Adipocyte (in vitro differentiated cells): ENCODE measurements at regions not wholly inside any gene's neighbourhood (a gene's known extent, or its start where the extent isn't known, plus 50 kb on each side); places are given as distances from the start of the nearest gene placed in this dataset.

Experiments used
- DNase-seq: peaks from one replicate; pipeline ENCODE4 v3.0.0-alpha.2; 2015; ENCODE audit warnings: low read depth
- H3K27me3 ChIP-seq: replicated peaks from 2 replicates; pipeline ENCODE4 v1.7.0; 2013; ENCODE audit warnings: mild to moderate bottlenecking, low read length, moderate library complexity; ENCODE audit not compliant: control insufficient read depth, insufficient read depth
- H3K36me3 ChIP-seq: 2 replicates; pipeline ENCODE4 v1.7.0; 2013; ENCODE audit warnings: low read length, mild to moderate bottlenecking, moderate library complexity; ENCODE audit not compliant: control insufficient read depth, insufficient read depth, severe bottlenecking
- H3K4me1 ChIP-seq: 2 replicates; pipeline ENCODE4 v1.7.0; 2013; ENCODE audit warnings: mild to moderate bottlenecking, low read length, moderate library complexity; ENCODE audit not compliant: control insufficient read depth, insufficient read depth
- H3K4me3 ChIP-seq: 2 replicates; pipeline ENCODE4 v1.7.0; 2013; ENCODE audit warnings: mild to moderate bottlenecking, low read length, moderate library complexity
- H3K9ac ChIP-seq: 2 replicates; pipeline ENCODE4 v1.7.0; 2013; ENCODE audit warnings: mild to moderate bottlenecking, low read length, moderate library complexity
- H3K9me3 ChIP-seq: 2 replicates; pipeline ENCODE4 v1.7.0; 2013; ENCODE audit warnings: mild to moderate bottlenecking, low read length, moderate library complexity; ENCODE audit not compliant: control insufficient read depth

DNA sequence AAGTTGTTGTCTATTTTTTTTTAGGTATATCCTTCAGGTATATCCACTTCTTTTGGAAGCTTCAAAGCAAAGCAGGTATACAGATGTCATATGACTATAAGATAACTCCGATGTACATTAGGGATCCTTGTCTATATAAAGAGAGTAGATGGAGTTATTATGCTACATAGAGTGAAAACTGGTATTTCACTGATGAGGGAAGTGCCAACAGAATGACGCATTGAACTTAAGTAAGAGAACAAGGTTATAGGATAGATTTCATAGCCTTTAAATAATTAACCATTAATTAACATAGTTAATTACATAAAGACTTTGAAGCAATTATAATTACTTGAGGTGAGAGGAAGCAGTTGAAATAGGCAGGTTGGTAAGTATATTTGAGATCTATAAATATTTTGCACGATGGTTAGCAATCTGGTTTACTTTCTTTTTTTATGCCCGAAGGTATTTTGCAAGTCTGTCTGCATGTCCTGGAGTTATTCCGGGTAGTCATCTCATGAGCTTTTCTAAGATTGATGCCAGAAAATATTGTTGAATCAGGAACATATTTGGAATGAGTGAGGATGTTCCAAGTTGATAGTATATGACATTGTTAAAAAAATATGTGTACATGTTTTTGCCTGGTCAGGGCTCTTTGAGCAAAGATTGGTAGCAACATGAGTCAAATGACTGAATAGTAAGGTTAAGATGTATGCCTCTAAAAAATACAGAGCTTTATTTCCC lies 299.5 kb upstream of the KCNMB2 start:
- H3K9ac ChIP-seq = peak overlapping the region; percentile 62
- H3K4me3 ChIP-seq = peak overlapping the region; percentile 78
- H3K4me1 ChIP-seq = peaks cover 23% of the 10 kb centered on the region
- H3K27me3 ChIP-seq = no peaks in the 10 kb centered on the region
- peak; percentile 65 for DNase-seq
- H3K9me3 ChIP-seq = no peaks in the 10 kb centered on the region
- H3K36me3 ChIP-seq = no peaks in the 10 kb centered on the region

DNA sequence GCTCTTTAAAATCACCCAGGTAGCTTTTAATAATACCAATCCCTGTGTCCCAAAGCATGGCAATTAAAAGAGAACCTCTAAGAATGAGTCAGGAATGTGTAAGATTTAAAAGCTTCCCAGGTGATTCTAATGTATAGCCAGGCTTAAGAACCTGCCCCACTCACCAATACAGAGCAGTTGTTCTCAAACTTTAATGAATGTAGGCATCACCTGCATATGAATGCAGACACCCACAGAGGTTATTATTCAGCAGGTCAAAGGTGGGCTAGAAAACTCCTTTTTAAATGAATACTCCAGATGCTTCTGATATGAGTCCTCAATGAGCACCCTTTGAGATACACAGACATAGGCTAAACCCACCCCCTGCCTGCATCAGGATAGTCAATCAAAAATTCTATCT lies 298.1 kb upstream of the KCNMB2 start:
- Histone ChIP-seq H3K4me1 (peaks cover 23% of the 10 kb centered on the region), H3K27me3 (no peaks in the 10 kb centered on the region), H3K36me3 (no peaks in the 10 kb centered on the region), H3K9ac (no peak overlapping the region), H3K9me3 (no peaks in the 10 kb centered on the region), H3K4me3 (no peak overlapping the region)
- no peak for DNase-seq

DNA sequence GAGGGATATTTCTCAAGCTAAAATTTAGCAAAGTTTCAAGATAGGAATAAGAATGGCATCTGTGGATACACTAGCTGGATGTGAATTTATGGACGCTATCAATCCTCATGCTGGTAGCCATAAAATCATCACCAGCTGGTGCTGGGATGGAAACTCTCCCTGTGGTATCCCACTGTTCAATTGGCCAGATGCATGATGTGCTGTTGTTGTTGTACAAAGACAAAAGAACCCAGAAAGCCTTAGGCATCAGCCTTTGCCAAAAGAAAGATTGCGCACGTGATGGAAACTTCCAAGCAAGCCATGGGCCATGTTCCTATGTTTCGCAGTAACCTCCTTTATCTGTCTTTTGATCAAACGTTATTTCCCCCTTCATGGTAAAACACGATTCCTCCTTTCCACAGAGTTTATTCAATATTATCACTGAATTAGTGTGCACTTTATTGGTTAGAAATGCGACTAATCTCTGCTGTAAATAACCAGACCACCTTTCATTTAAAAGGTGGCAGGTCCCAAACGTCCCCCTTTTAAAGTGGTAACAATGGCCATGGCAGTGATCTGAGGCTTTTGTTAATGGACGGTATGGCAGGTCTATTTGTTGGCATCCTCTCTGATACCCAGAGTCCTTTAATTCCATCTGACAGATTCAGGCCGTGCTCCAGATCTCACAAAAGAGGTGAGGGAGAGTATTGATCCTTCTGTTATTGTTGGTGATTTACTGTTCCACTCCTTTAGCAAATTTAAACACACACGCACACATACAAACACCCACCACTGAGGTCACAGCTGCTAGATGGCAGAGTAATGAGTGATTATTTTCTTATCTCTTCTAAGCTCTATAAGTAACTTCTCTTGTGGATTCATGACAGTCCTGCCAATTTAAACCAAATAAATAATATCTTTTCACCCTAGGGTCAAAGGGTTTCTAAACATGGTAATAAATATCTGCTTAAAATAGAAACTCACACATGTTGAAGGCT lies 291.2 kb upstream of the KCNMB2 start:
- H3K4me3 ChIP-seq = no peak overlapping the region
- no peaks in the 10 kb centered on the region for H3K9me3 ChIP-seq
- no peaks in the 10 kb centered on the region for H3K27me3 ChIP-seq
- H3K9ac ChIP-seq = no peak overlapping the region
- H3K36me3 ChIP-seq = no peaks in the 10 kb centered on the region
- DNase-seq = no peak
- no peaks in the 10 kb centered on the region for H3K4me1 ChIP-seq

DNA sequence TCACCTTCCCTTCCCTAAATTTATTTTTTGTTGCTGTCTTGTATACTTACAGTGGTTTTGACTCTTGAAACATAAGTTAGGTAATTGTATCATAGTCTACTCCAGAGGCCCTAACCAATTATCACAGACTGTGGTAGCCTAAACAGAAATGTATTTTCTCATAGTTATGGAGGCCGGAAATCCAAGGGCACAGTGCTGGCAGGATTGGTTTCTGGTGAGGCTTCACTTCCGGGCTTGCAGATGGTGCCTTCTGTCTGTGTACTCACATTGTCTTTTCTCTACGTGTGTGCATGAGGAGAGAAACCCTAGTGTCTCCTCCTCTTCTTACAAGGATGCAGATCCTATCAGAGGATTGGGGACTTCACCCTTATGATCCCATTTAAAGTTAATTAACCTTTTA lies 290.2 kb upstream of the KCNMB2 start:
- peaks cover under 1% of the 10 kb centered on the region for H3K9me3 ChIP-seq
- no peaks in the 10 kb centered on the region for H3K36me3 ChIP-seq
- no peak for DNase-seq
- no peaks in the 10 kb centered on the region for H3K27me3 ChIP-seq
- no peak overlapping the region for H3K9ac ChIP-seq
- H3K4me1 ChIP-seq = no peaks in the 10 kb centered on the region
- no peak overlapping the region for H3K4me3 ChIP-seq

DNA sequence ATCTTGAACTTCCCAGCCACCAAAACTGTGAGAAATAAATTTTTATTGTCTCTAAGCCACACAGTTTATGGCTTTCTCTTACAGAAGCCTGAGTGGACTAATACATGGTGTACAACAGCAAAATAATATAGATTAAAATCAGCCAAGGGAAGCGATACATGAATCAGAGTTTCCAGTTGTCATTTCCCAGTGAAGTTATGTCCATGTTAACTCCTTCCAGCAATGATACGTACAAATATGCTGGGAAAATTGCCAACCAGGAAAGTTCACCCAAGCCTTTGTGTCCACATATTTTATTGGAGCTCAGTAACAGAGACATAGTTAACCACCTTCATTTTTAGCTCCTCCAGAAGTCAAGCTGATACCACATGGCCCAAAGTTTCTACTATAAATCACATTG lies 280.9 kb upstream of the KCNMB2 start:
- H3K9ac ChIP-seq = no peak overlapping the region
- H3K36me3 ChIP-seq = no peaks in the 10 kb centered on the region

DNA sequence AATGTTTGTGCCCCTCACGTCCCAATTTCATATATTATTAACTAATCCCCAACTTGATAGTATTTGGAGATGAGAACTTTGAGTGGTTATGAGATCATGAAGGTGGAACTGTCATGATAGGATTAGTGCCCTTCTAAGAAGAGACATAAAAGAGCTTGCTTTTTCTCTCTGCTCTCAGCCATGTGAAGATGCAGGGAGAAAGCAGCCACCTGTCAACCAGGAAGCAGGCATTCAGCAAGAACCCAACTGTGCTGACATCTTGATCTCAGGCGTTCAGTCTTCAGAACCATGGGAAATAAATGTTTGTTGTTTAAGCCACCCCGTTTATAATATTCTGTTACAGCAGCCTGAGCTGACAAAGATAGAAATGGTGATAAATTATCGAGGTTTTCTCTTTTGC lies 278.7 kb upstream of the KCNMB2 start:
- no peaks in the 10 kb centered on the region for H3K27me3 ChIP-seq
- H3K9ac ChIP-seq = no peak overlapping the region
- no peaks in the 10 kb centered on the region for H3K9me3 ChIP-seq
- DNase-seq = no peak
- peaks cover 8% of the 10 kb centered on the region for H3K4me1 ChIP-seq
- no peaks in the 10 kb centered on the region for H3K36me3 ChIP-seq
- no peak overlapping the region for H3K4me3 ChIP-seq

More for the DNA sequence above, 280.9 kb upstream of the KCNMB2 start:
- H3K4me3 ChIP-seq = no peak overlapping the region
- no peaks in the 10 kb centered on the region for H3K4me1 ChIP-seq
- no peaks in the 10 kb centered on the region for H3K27me3 ChIP-seq
- DNase-seq = no peak
- peaks cover 2% of the 10 kb centered on the region for H3K9me3 ChIP-seq

DNA sequence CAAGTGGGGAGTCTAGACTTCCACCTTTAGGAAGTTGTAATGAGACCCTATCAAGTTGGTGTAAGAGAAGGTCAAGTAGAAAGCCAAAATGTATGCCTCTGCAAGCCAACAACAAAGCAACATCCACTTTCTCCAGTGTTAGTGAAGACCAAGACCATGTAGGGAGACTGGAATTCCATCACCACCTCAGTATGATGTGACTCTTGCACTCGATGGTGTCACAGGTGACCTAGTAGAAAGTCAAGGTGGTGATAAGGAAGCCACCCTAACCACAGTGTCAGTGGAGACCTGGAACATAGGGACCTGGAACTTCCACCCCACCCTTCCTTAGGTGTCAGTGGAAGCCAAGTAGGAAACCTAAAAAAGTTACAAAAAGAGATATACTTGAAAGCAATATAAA lies 278.1 kb upstream of the KCNMB2 start:
- H3K27me3 ChIP-seq = no peaks in the 10 kb centered on the region
- H3K36me3 ChIP-seq = no peaks in the 10 kb centered on the region
- H3K4me3 ChIP-seq = no peak overlapping the region
- H3K9ac ChIP-seq = no peak overlapping the region
- H3K9me3 ChIP-seq = no peaks in the 10 kb centered on the region
- no peak for DNase-seq
- H3K4me1 ChIP-seq = peaks cover 8% of the 10 kb centered on the region

DNA sequence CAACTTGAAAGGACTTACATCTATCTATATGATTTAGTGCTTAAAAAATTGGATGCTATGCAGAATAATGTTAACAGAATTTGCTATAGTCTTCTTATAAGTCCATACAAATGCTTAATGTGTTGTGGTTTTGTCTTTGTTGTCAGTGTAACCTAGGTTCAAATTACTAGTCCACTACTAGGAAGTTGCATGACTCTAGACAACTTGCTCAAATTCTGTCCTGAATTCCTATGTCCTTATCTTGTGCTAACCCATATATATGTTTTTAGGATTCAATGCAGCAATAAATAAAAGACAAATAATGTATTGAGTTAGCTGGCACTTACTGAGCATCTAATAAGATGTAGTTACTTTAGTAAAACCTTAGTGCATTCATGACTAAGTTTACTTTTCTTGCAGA lies 276.5 kb upstream of the KCNMB2 start:
- no peak overlapping the region for H3K9ac ChIP-seq
- H3K36me3 ChIP-seq = no peaks in the 10 kb centered on the region
- H3K4me1 ChIP-seq = peaks cover 8% of the 10 kb centered on the region
- H3K27me3 ChIP-seq = no peaks in the 10 kb centered on the region
- H3K9me3 ChIP-seq = no peaks in the 10 kb centered on the region
- no peak overlapping the region for H3K4me3 ChIP-seq
- no peak for DNase-seq

DNA sequence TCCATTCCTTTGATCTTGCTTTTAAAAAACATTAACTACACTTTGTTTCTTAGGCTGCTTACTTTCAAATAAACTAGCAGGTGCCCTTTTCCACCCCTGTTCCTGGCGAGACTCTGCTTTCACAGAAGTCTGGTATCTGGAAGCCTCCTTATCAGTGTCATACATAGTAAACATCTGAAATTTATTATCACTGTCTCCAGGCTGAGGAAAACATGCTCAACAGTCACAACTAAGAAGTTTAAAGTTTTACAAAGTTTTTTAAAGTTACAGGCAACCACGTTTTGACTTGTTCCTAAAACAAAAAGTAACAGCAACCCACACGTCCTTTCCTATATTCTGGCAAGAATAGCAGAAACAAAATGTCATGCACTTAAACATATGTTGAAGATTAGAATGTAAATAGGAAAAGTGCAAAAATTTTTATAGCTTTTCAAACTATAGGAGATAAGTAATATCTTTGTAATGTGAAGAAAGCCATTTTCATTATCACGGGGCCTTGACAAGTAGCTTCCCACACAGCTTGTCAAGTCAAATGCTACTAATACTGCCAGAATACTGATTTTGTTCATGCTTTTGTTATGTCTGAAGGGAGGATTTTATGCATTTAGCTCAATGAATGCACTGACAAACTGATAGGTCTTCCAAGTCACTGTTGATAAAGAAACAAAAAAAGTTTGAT lies 275.2 kb upstream of the KCNMB2 start:
- H3K9ac ChIP-seq = peak overlapping the region; percentile 33
- peaks cover 8% of the 10 kb centered on the region for H3K4me1 ChIP-seq
- H3K9me3 ChIP-seq = no peaks in the 10 kb centered on the region
- peak; percentile 11 for DNase-seq
- no peaks in the 10 kb centered on the region for H3K27me3 ChIP-seq
- no peaks in the 10 kb centered on the region for H3K36me3 ChIP-seq
- peak overlapping the region; percentile 6 for H3K4me3 ChIP-seq

DNA sequence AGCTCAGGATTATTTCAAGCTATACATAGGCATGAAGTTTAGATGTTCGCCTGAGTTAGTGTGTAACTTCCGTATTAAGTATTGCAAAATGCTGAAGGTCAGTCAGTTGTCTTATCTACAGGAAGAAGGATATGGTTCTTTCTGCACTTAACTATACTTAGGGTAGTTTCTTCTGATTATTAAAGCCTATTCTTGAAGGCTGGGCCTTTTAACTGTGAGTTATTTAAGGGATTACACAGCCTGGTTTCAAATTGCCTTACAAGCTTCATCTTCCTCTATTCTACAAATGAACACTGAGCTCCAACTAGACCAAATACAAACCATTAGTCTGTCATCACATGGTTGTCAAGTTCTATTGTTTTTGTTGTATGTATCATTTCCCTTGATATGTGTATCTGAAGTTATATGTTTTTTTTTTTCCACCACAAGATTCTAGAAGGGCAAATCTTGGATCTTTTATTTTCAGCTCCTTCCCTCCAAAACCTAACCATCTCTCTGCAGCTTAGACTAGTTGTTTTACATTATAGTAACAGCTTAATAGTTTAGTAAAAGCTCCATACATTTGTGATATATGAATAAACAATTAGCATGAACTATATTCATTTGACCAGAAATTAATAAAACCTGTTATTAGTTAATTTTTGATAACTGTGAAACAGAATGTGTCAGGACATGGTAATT lies 272.9 kb upstream of the KCNMB2 start:
- Histone ChIP-seq H3K9ac (no peak overlapping the region), H3K4me3 (no peak overlapping the region), H3K9me3 (no peaks in the 10 kb centered on the region), H3K27me3 (no peaks in the 10 kb centered on the region), H3K4me1 (peaks cover 8% of the 10 kb centered on the region), H3K36me3 (no peaks in the 10 kb centered on the region)
- no peak for DNase-seq
